Neuronal stem cell (in vitro differentiated cells): ENCODE measurements at regions not wholly inside any gene's neighbourhood (a gene's known extent, or its start where the extent isn't known, plus 50 kb on each side); places are given as distances from the start of the nearest gene placed in this dataset.

Experiments used
- DNase-seq: peaks from one replicate; pipeline ENCODE4 v3.0.0-alpha.2; 2013; ENCODE audit warnings: low spot score
- H2AFZ ChIP-seq: one replicate; pipeline ENCODE4 v1.6.1; 2013; ENCODE audit warnings: mild to moderate bottlenecking, low read length, inconsistent platforms
- H2AK5ac ChIP-seq: 2 replicates; pipeline ENCODE4 v1.6.1; 2013; ENCODE audit warnings: low read depth, mild to moderate bottlenecking, inconsistent platforms, low read length, moderate library complexity, mixed read lengths
- H2BK120ac ChIP-seq: 2 replicates; pipeline ENCODE4 v1.6.1; 2013; ENCODE audit warnings: low read depth, mild to moderate bottlenecking, inconsistent platforms, low read length, moderate library complexity, mixed read lengths
- H2BK12ac ChIP-seq: one replicate; pipeline ENCODE4 v1.6.1; 2013; ENCODE audit warnings: low read length, inconsistent platforms
- H2BK15ac ChIP-seq: 2 replicates; pipeline ENCODE4 v1.6.1; 2013; ENCODE audit warnings: mild to moderate bottlenecking, low read length, inconsistent platforms, mixed read lengths
- H2BK5ac ChIP-seq: one replicate; pipeline ENCODE4 v1.6.1; 2013; ENCODE audit warnings: inconsistent platforms, mild to moderate bottlenecking, low read length, moderate library complexity
- H3K14ac ChIP-seq: one replicate; pipeline ENCODE4 v1.6.1; 2013; ENCODE audit warnings: low read length, inconsistent platforms
- H3K18ac ChIP-seq: 2 replicates; pipeline ENCODE4 v1.6.1; 2013; ENCODE audit warnings: low read length, inconsistent platforms
- H3K23ac ChIP-seq: 2 replicates; pipeline ENCODE4 v1.6.1; 2013; ENCODE audit warnings: low read depth, mild to moderate bottlenecking, mixed read lengths, low read length, inconsistent platforms; ENCODE audit not compliant: poor library complexity
- H3K27ac ChIP-seq: replicated peaks from 3 replicates; pipeline ENCODE4 v1.5.1; 2013; ENCODE audit warnings: low read length, inconsistent platforms
- H3K27me3 ChIP-seq, 3 experiments: 2 replicates each; pipeline ENCODE4 v1.6.1; 2013; ENCODE audit warnings: low read length in 3 of 3, mild to moderate bottlenecking in 2 of 3, inconsistent platforms in 1 of 3, low read depth in 1 of 3, mixed read lengths in 1 of 3, moderate library complexity in 1 of 3; ENCODE audit not compliant: control insufficient read depth in 3 of 3, insufficient read depth in 3 of 3
- H3K36me3 ChIP-seq, 2 donors: replicated peaks in 1 of 2; 2 replicates each; pipeline ENCODE4 v1.6.1; 2013; ENCODE audit warnings: low read length in 2 of 2; ENCODE audit not compliant: control insufficient read depth in 2 of 2, insufficient read depth in 2 of 2
- H3K4ac ChIP-seq: 2 replicates; pipeline ENCODE4 v1.6.1; 2013; ENCODE audit warnings: inconsistent platforms, mild to moderate bottlenecking, low read length, moderate library complexity
- H3K4me1 ChIP-seq, 2 donors: 1 replicate in 1 of 2; 2 replicates in 1 of 2; pipeline ENCODE4 v1.6.1; 2013; ENCODE audit warnings: low read length in 2 of 2, low read depth in 1 of 2; ENCODE audit not compliant: control insufficient read depth in 2 of 2, insufficient read depth in 1 of 2
- H3K4me2 ChIP-seq: one replicate; pipeline ENCODE4 v1.6.1; 2013; ENCODE audit warnings: mild to moderate bottlenecking, low read length, inconsistent platforms; ENCODE audit not compliant: insufficient read depth, poor library complexity, severe bottlenecking
- H3K4me3 ChIP-seq, 2 donors: 2 replicates each; pipeline ENCODE4 v1.5.1; 2013; ENCODE audit warnings: low read length in 2 of 2, mild to moderate bottlenecking in 2 of 2, inconsistent platforms in 1 of 2, moderate library complexity in 1 of 2
- H3K79me1 ChIP-seq: one replicate; pipeline ENCODE4 v1.6.1; 2013; ENCODE audit warnings: low read depth, mild to moderate bottlenecking, inconsistent platforms, low read length, moderate library complexity
- H3K9ac ChIP-seq: one replicate; pipeline ENCODE4 v1.6.1; 2013; ENCODE audit warnings: mild to moderate bottlenecking, low read depth, low read length, inconsistent platforms; ENCODE audit not compliant: poor library complexity
- H3K9me3 ChIP-seq, 2 donors: replicated peaks in 1 of 2; 2 replicates each; pipeline versions ENCODE3 to v1.6.1; 2013; ENCODE audit warnings: low read length in 2 of 2, mild to moderate bottlenecking in 2 of 2, inconsistent platforms in 1 of 2, low read depth in 1 of 2, mixed read lengths in 1 of 2, moderate library complexity in 1 of 2; ENCODE audit not compliant: control insufficient read depth in 2 of 2, insufficient read depth in 1 of 2
- H4K8ac ChIP-seq: one replicate; pipeline ENCODE4 v1.6.1; 2013; ENCODE audit warnings: low read depth, mild to moderate bottlenecking, inconsistent platforms, low read length, moderate library complexity
- H4K91ac ChIP-seq: one replicate; pipeline ENCODE4 v1.6.1; 2013; ENCODE audit warnings: low read length, low read depth, mild to moderate bottlenecking, inconsistent platforms; ENCODE audit not compliant: poor library complexity
- WGBS, 2 donors: extraction: QIAGEN DNeasy Blood & Tissue Kit; methylation state at CpG; one replicate each; pipeline ENCODE4 v1.1.7; 2013; ENCODE audit warnings: missing lambda C conversion rate in 2 of 2, mixed read lengths in 1 of 2; ENCODE audit not compliant: insufficient read length in 2 of 2, insufficient replicate concordance in 1 of 2; ENCODE audit errors: extremely low coverage in 2 of 2; 5-methylcytosine and 5-hydroxymethylcytosine counted together

DNA sequence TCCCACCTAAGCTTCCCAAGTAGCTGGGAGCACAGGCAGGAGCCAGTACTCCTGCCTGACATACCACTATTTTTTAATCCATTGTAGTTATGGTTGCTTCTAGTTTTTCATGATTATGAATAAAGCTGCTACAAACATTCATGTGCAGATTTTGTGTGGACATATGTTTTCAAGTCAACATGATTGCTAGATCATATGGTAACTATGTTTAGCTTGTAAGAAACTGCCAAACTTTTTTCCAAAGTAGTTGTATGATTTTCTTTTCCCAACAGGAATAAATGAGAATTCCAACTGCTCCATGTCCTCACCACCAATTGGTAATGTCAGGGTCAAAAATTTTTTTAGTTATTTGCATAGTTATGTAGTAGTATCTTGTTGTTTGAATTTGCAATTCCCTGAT is 136.8 kb upstream of the THRB start:
- no peak overlapping the region for H4K8ac ChIP-seq
- no peak overlapping the region for H2BK12ac ChIP-seq
- no peaks in the 10 kb centered on the region for H3K27me3 ChIP-seq
- no peaks in the 10 kb centered on the region for H3K36me3 ChIP-seq
- no peaks in the 10 kb centered on the region for H3K4me1 ChIP-seq
- H3K4me3 ChIP-seq, result no peak overlapping the region
- H3K4ac ChIP-seq, result no peak overlapping the region
- no peak overlapping the region for H2BK120ac ChIP-seq
- DNase-seq, result no peak
- H3K18ac ChIP-seq, result no peak overlapping the region
- no peak overlapping the region for H3K27ac ChIP-seq
- H3K14ac ChIP-seq, result no peak overlapping the region
- H4K91ac ChIP-seq, result no peak overlapping the region
- H3K9me3 ChIP-seq, result peaks cover 0 to 3% of the 10 kb centered on the region in 2 donors
- H2BK15ac ChIP-seq, result no peak overlapping the region
- H3K23ac ChIP-seq, result no peak overlapping the region
- no peak overlapping the region for H2BK5ac ChIP-seq
- H2AK5ac ChIP-seq, result no peak overlapping the region
- no peak overlapping the region for H2AFZ ChIP-seq
- H3K79me1 ChIP-seq, result no peaks in the 10 kb centered on the region
- no peak overlapping the region for H3K9ac ChIP-seq
- H3K4me2 ChIP-seq, result no peak overlapping the region

DNA sequence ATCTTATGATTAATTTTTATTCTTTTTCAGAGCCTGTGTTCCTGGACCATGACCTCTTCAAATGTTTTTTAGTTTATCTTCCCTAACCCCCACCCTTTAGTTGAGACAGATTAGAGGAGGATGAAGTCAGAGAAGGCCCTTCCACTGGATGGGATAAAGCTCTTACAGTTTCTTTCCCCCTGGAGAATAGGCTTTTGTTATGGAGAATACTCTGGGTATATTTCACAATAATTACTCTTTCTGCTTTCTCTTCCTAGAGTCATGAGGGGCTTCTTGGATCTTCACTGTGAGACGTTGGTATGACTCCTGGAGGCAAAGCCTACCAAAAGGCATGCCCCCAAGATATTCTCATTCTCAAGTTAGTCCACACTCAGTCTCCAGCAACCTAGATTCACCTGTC is 144.4 kb upstream of the THRB start:
- H3K4me1 ChIP-seq, result no peaks in the 10 kb centered on the region
- H2BK12ac ChIP-seq, result no peak overlapping the region
- no peaks in the 10 kb centered on the region for H3K79me1 ChIP-seq
- H3K4me3 ChIP-seq, result no peak overlapping the region
- H2BK5ac ChIP-seq, result no peak overlapping the region
- DNase-seq, result no peak
- H2BK120ac ChIP-seq, result no peak overlapping the region
- no peak overlapping the region for H3K4ac ChIP-seq
- H3K36me3 ChIP-seq, result no peaks in the 10 kb centered on the region
- H3K9me3 ChIP-seq, result no peaks in the 10 kb centered on the region
- H4K8ac ChIP-seq, result no peak overlapping the region
- no peak overlapping the region for H3K27ac ChIP-seq
- no peak overlapping the region for H3K18ac ChIP-seq
- H3K14ac ChIP-seq, result no peak overlapping the region
- H2AFZ ChIP-seq, result no peak overlapping the region
- no peak overlapping the region for H2BK15ac ChIP-seq
- no peak overlapping the region for H3K9ac ChIP-seq
- no peak overlapping the region for H2AK5ac ChIP-seq
- H4K91ac ChIP-seq, result no peak overlapping the region
- WGBS, 2 donors, result no CpG with 5 or more reads among the region's 1 CpG
- H3K23ac ChIP-seq, result no peak overlapping the region
- H3K27me3 ChIP-seq, result no peaks in the 10 kb centered on the region
- no peak overlapping the region for H3K4me2 ChIP-seq

DNA sequence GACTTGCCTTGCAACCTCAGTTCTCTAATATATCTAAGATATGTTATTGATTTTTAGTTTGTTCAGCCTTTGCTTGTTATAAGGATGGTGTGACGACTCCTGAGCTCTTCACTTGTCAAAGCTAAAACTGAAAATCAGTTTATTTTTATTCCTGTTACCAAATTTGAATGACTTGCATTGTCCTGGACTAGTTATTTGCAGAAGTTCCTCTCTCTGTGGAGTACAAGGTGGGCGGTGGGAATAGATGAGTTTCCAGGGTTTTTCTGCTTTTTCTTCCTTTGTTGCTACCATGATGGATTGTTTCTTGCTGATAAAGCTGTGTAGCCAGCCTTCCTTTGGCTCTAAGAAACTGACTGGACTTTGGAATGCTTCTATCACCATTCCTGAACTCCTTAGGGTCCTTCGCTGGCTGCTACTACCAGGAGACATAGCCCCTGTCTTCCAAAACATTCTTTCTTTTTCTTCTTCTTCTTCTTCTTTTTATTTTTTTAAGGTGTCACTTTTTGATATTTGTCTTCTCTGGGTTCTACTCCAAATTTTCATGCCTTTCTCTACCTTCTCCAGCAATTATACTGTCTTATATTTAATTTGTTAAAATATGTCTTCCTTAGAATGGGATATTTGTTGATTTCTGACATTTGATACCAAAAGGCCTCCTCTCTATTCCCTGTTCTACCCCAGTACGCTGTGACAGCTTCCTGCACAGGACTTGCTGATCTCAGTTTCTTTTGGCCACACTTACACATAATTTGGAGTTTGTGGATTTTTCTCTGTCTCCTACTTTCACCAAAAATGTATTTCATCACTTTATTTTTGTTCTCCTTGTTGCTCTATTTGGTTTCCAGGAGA is 145.1 kb upstream of the THRB start:
- H4K91ac ChIP-seq, result no peak overlapping the region
- H3K4me1 ChIP-seq, result no peaks in the 10 kb centered on the region
- H2BK120ac ChIP-seq, result no peak overlapping the region
- no peaks in the 10 kb centered on the region for H3K79me1 ChIP-seq
- no peak overlapping the region for H2AK5ac ChIP-seq
- H2BK5ac ChIP-seq, result no peak overlapping the region
- no peak overlapping the region for H3K4me2 ChIP-seq
- no peak overlapping the region for H2AFZ ChIP-seq
- H2BK15ac ChIP-seq, result no peak overlapping the region
- H3K4ac ChIP-seq, result no peak overlapping the region
- no peak overlapping the region for H4K8ac ChIP-seq
- H3K14ac ChIP-seq, result no peak overlapping the region
- H3K36me3 ChIP-seq, result no peaks in the 10 kb centered on the region
- DNase-seq, result no peak
- H3K23ac ChIP-seq, result no peak overlapping the region
- H2BK12ac ChIP-seq, result no peak overlapping the region
- H3K4me3 ChIP-seq, result no peak overlapping the region
- H3K18ac ChIP-seq, result no peak overlapping the region
- H3K9me3 ChIP-seq, result no peaks in the 10 kb centered on the region
- H3K27me3 ChIP-seq, result no peaks in the 10 kb centered on the region
- WGBS, 2 donors, result no CpG with 5 or more reads among the region's 4 CpGs
- H3K9ac ChIP-seq, result no peak overlapping the region
- no peak overlapping the region for H3K27ac ChIP-seq

DNA sequence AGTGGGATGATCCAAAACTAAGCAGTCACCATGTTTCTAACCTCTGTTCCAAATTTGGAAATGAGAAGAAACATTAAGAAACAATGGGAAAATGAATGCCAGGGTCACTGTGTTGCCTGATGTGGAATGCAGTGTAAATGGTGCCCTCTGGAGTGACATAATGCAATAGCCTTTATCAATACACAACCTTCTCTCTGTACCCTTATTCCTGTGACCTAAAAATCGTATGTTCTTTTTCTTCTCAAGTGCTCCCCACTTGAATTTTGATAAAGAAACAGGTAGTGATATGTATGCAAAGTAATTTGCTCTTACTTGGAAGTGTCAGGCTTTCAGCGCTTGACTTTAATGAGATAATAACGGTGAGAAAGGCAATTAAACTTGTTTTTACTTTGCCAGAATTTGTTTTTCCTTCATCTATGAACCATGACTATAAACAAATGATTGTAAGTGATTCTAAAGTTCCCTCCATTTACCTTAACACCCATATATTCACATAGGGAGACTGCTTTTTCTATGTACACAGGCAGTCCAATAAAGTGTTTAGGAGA is 145.8 kb upstream of the THRB start:
- Histone ChIP-seq H2BK120ac (no peak overlapping the region), H4K8ac (no peak overlapping the region), H3K9ac (no peak overlapping the region), H3K79me1 (no peaks in the 10 kb centered on the region), H3K14ac (no peak overlapping the region), H3K27me3 (no peaks in the 10 kb centered on the region), H3K4me1 (no peaks in the 10 kb centered on the region), H3K27ac (no peak overlapping the region), H3K9me3 (no peaks in the 10 kb centered on the region), H3K23ac (no peak overlapping the region), H4K91ac (no peak overlapping the region), H3K18ac (no peak overlapping the region), H2BK5ac (no peak overlapping the region), H2AFZ (no peak overlapping the region), H2BK15ac (no peak overlapping the region), H3K4ac (no peak overlapping the region), H3K4me2 (no peak overlapping the region), H3K4me3 (no peak overlapping the region), H2BK12ac (no peak overlapping the region), H3K36me3 (no peaks in the 10 kb centered on the region), H2AK5ac (no peak overlapping the region)
- DNase-seq, result no peak
- WGBS, 2 donors, result no CpG with 5 or more reads among the region's 3 CpGs
